ENCODE measurements at regions not wholly inside any gene's neighbourhood (a gene's known extent, or its start where the extent isn't known, plus 50 kb on each side); places are given as distances from the start of the nearest gene placed in this dataset.

GRCh38 chr20:40866056-40866455 lies 162.6 kb upstream of the TOP1 start:
- no peak for ATAC-seq
- intact Hi-C loops (cut with micrococcal nuclease) = no loop called here
- FAIRE-seq = no peak
- Histone ChIP-seq H2AFZ (ENCODE audit: low read depth, low read length) (no peak overlapping the region), H3K9me3 (replicated peaks; ENCODE audit: control insufficient read depth, insufficient read depth, low read depth, low read length) (no peaks in the 10 kb centered on the region), H3K9me1 (ENCODE audit: control insufficient read depth, insufficient read depth, low read length) (no peaks in the 10 kb centered on the region), H3K27ac (ENCODE audit: extremely low read depth, low read depth, low read length) (no peak overlapping the region), H3K4me3 (no peak overlapping the region), H3K4me1 (replicated peaks in 1 of 2; ENCODE audit: control insufficient read depth in 2 of 2, insufficient read depth in 2 of 2, low read length in 2 of 2) (no peaks in the 10 kb centered on the region), H3K79me2 (ENCODE audit: control insufficient read depth, insufficient read depth, low read length) (no peaks in the 10 kb centered on the region), H3K4me2 (ENCODE audit: insufficient read depth, low read length) (no peak overlapping the region), H3K9ac (ENCODE audit: insufficient read depth in 1 of 2, low read depth in 2 of 2, low read length in 2 of 2) (no peak overlapping the region), H3K27me3 (ENCODE audit: control insufficient read depth in 2 of 2, insufficient read depth in 2 of 2, low read length in 2 of 2) (peaks cover 0 to 15% of the 10 kb centered on the region in 2 experiments; a peak in 1 of 5 replicates), H3K36me3 (ENCODE audit: control insufficient read depth, insufficient read depth, low read length) (no peaks in the 10 kb centered on the region), H4K20me1 (replicated peaks; ENCODE audit: control insufficient read depth, insufficient read depth, low read length) (no peaks in the 10 kb centered on the region; the same call in 1 of the 2 replicates)
- 0% methylated on average over 1 of the region's 1 CpG for WGBS (ENCODE audit: insufficient coverage, low coverage, missing lambda C conversion rate)
- CTCF ChIA-PET (ENCODE audit: low intra/inter-chr PET ratio) = no interaction called here
- no TSS peak for BruUV-seq (replicated peaks)
- DNase-seq (ENCODE audit: extremely low read depth in 1 of 4, low spot score in 3 of 4) = no peak
- in situ Hi-C loops (cut with MboI) = no loop called here
- POLR2A ChIA-PET = no interaction called here
- no peak for TF ChIP-seq MAFG (tag; conservative IDR thresholded peaks at IDR 0.05)
- TF ChIP-seq WHSC1 (IDR thresholded peaks at IDR 0.05; ENCODE audit: low read length) = no peak
- TF ChIP-seq ZSCAN29 (IDR thresholded peaks at IDR 0.05) = no peak
- no peak for TF ChIP-seq CTCFL (IDR thresholded peaks at IDR 0.05; ENCODE audit: borderline replicate concordance, insufficient read depth, low read depth, low read length, poor library complexity, severe bottlenecking)
- no peak for TF ChIP-seq BDP1 (IDR thresholded peaks at IDR 0.05; ENCODE audit: insufficient read depth, insufficient read length)
- no peak for TF ChIP-seq ZNF518B (CRISPR knock-in tag; IDR thresholded peaks at IDR 0.05)
- no peak for TF ChIP-seq NCOA6 (IDR thresholded peaks at IDR 0.05)
- TF ChIP-seq RBM15 (IDR thresholded peaks at IDR 0.05; ENCODE audit: insufficient read depth, low read length) = no peak
- no peak for TF ChIP-seq ZBTB1 (CRISPR knock-in tag; IDR thresholded peaks at IDR 0.05; ENCODE audit: borderline replicate concordance, low read depth)
- no peak for TF ChIP-seq TFE3 (CRISPR knock-in tag; IDR thresholded peaks at IDR 0.05)
- TF ChIP-seq AFF1 (IDR thresholded peaks at IDR 0.05; ENCODE audit: low read depth in 1 of 2, partially characterized antibody in 2 of 2) = no peak

Data from K562 (cell line).